ENCODE measurements at regions not wholly inside any gene's neighbourhood (a gene's known extent, or its start where the extent isn't known, plus 50 kb on each side); places are given as distances from the start of the nearest gene placed in this dataset.

DNA sequence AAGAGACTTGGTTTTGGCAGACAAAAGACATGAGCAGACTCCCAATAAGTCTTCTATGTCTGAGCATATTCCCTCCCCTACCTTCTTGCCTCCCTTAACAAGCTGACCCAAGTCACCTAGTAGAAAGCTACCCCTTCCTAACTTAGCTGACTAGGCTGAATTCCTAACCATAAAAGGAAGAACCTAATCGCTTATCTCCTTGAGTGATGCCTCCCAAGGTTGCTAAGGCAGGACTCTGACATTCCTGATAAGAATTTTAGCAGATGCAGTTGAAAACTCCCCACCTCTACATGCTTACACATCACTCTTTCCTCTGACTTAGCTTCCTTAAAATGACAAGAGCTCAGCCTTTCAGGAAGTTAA is 704.7 kb upstream of the MBL2 start:
- Histone ChIP-seq H3K4me3 (ENCODE audit: low read depth, low read length) (no peak overlapping the region), H3K9me3 (ENCODE audit: severe bottlenecking) (no peaks in the 10 kb centered on the region), H3K36me3 (no peaks in the 10 kb centered on the region), H3K27ac (no peak overlapping the region), H3K27me3 (ENCODE audit: insufficient read depth, low read depth, severe bottlenecking) (no peaks in the 10 kb centered on the region)
- TF ChIP-seq, protein P1, sequence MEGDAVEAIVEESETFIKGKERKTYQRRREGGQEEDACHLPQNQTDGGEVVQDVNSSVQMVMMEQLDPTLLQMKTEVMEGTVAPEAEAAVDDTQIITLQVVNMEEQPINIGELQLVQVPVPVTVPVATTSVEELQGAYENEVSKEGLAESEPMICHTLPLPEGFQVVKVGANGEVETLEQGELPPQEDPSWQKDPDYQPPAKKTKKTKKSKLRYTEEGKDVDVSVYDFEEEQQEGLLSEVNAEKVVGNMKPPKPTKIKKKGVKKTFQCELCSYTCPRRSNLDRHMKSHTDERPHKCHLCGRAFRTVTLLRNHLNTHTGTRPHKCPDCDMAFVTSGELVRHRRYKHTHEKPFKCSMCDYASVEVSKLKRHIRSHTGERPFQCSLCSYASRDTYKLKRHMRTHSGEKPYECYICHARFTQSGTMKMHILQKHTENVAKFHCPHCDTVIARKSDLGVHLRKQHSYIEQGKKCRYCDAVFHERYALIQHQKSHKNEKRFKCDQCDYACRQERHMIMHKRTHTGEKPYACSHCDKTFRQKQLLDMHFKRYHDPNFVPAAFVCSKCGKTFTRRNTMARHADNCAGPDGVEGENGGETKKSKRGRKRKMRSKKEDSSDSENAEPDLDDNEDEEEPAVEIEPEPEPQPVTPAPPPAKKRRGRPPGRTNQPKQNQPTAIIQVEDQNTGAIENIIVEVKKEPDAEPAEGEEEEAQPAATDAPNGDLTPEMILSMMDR (IDR thresholded peaks at IDR 0.05; ENCODE audit: low read depth, low read length), result no peak
- DNase-seq, result no peak

DNA sequence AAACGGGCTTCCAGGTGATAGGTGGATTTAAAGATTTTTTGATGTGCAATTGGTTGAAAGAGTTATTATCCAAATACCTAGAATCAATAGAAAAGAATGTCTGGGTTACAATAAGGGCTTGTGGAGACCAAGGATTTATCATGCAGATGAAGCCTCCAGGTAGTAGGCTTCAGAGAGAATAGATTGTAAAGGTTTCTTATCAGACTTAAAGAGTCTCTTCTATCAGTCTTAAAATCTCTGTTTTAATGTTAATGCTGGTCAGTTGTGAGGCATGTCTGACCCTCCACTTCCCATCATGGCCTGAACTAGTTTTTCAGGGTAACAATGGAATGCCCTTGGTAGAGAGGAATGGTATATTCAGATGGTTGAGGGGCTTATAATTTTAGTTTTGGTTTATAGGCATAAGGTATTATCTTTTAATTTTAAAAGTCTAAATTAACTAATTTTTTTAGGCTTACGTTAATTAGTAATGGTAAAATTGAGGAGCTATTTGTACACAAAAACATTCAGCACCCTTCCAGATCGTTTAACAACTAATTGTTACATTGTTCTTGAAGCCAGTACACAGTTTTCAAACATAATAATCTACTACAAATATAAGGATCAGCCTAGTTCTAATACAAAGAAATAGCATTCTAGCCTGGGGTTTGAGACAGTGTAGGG is 704.2 kb upstream of the MBL2 start:
- TF ChIP-seq, protein P1 (IDR thresholded peaks at IDR 0.05; ENCODE audit: low read depth, low read length), result no peak
- no peak overlapping the region for H3K27ac ChIP-seq
- DNase-seq, result no peak
- no peak overlapping the region for H3K4me3 ChIP-seq (ENCODE audit: low read depth, low read length)
- no peaks in the 10 kb centered on the region for H3K27me3 ChIP-seq (ENCODE audit: insufficient read depth, low read depth, severe bottlenecking)
- H3K9me3 ChIP-seq (ENCODE audit: severe bottlenecking), result no peaks in the 10 kb centered on the region
- no peaks in the 10 kb centered on the region for H3K36me3 ChIP-seq

DNA sequence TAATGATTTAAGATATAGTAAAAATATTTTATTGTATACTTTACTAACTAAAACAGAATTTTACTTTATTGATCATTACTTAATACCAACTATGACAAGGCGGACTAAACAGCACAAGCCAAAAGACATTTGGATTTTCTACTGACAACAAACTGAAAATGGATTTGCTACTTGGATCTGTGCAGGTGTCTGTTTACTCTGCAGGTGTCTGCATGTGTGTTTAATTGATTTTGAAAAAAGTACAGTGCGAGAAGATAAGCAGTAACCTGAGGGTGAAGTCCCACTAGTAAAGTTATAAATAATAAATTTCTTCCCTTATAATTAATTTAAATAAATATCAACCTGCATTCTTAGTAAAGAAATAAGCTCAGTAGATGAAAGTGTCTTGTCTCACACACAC is 696.8 kb upstream of the MBL2 start:
- TF ChIP-seq, protein P1 (IDR thresholded peaks at IDR 0.05; ENCODE audit: low read depth, low read length), result no peak
- no peak for DNase-seq
- Histone ChIP-seq H3K4me3 (ENCODE audit: low read depth, low read length) (no peak overlapping the region), H3K36me3 (no peaks in the 10 kb centered on the region), H3K27ac (no peak overlapping the region), H3K27me3 (ENCODE audit: insufficient read depth, low read depth, severe bottlenecking) (no peaks in the 10 kb centered on the region), H3K9me3 (ENCODE audit: severe bottlenecking) (no peaks in the 10 kb centered on the region)

DNA sequence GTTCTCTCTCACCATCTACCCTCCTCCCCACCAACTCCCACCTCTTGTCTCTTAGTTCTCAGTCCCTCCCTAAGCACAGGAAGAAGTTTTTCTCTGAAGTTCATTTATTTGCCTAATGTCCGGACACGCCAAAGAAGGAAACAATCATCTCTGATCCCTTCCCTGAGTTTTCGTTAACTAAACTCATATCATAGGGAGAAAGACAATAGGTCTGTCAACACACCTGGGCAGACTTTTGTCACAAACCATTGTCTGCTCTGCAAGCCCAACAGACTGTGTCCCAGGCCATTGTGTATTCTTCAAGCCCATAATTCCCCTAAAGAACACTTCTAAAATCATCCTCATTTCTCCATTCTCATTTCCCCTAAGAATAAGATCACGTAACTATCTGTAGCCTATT is 691.0 kb upstream of the MBL2 start:
- TF ChIP-seq, protein P1 (IDR thresholded peaks at IDR 0.05; ENCODE audit: low read depth, low read length), result no peak
- no peak for DNase-seq
- no peaks in the 10 kb centered on the region for H3K9me3 ChIP-seq (ENCODE audit: severe bottlenecking)
- H3K27me3 ChIP-seq (ENCODE audit: insufficient read depth, low read depth, severe bottlenecking), result no peaks in the 10 kb centered on the region
- H3K4me3 ChIP-seq (ENCODE audit: low read depth, low read length), result no peak overlapping the region
- no peak overlapping the region for H3K27ac ChIP-seq
- H3K36me3 ChIP-seq, result no peaks in the 10 kb centered on the region

DNA sequence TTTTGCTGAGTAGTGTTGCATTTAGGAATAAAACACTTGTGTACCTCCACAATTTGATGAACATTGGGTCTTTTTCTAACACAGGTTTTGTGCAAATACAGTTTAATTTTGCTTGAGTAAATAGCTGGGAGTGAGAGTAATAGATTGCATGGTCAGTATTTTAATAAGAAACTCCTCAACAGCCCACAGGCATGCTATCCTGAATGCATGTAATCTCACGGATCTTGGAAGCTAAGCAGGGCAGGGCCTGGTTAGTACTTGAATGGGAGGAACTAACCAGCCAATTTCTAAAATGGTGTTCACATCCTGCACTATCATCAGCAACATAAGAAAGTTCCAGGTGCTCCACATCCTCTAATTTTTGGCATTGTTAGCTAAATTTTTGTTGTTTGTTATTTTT is 685.4 kb upstream of the MBL2 start:
- Histone ChIP-seq H3K27me3 (ENCODE audit: insufficient read depth, low read depth, severe bottlenecking) (no peaks in the 10 kb centered on the region), H3K9me3 (ENCODE audit: severe bottlenecking) (no peaks in the 10 kb centered on the region), H3K27ac (no peak overlapping the region), H3K36me3 (no peaks in the 10 kb centered on the region), H3K4me3 (ENCODE audit: low read depth, low read length) (no peak overlapping the region)
- TF ChIP-seq, protein P1 (IDR thresholded peaks at IDR 0.05; ENCODE audit: low read depth, low read length), result no peak
- no peak for DNase-seq

DNA sequence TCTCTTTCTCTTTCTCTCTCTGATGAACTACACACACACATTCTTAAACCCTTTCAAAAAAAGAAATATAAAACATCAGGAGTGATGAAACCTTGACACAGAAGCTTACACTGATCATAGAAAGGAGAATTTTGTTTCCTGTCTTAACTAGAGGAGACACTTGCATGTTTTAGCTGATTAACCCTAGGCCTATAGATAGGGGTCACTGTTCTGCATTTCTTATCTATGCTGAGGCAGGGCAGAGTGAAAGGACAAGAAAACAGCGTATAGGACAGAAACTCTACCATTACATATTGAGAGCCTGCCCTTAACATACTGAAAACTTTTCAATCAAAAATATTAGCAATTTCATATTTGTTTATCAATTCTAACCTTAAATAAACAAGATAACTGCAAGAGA is 680.6 kb upstream of the MBL2 start:
- Histone ChIP-seq H3K9me3 (ENCODE audit: severe bottlenecking) (no peaks in the 10 kb centered on the region), H3K4me3 (ENCODE audit: low read depth, low read length) (no peak overlapping the region), H3K27me3 (ENCODE audit: insufficient read depth, low read depth, severe bottlenecking) (no peaks in the 10 kb centered on the region), H3K27ac (no peak overlapping the region), H3K36me3 (no peaks in the 10 kb centered on the region)
- TF ChIP-seq, protein P1 (IDR thresholded peaks at IDR 0.05; ENCODE audit: low read depth, low read length), result peak; percentile 40
- DNase-seq, result no peak

Measured in WERI-Rb-1 (cell line).